K562 (cell line): ENCODE measurements at regions not wholly inside any gene's neighbourhood (a gene's known extent, or its start where the extent isn't known, plus 50 kb on each side); places are given as distances from the start of the nearest gene placed in this dataset.

ENCODE experiments used
- CBX5 ChIP-seq: IDR thresholded peaks from 2 replicates; pipeline ENCODE4 v1.6.1; 2014; ENCODE audit warnings: low read depth, borderline replicate concordance
- POLR2AphosphoS5 ChIP-seq: IDR thresholded peaks from 2 replicates; pipeline ENCODE4 v1.6.1; 2011; ENCODE audit warnings: mild to moderate bottlenecking, low read depth, low read length, moderate library complexity; ENCODE audit not compliant: control insufficient read depth, insufficient read depth
- TCF7 ChIP-seq: sonication (generic); IDR thresholded peaks from 2 replicates; pipeline ENCODE4 v1.6.1; 2016; ENCODE audit warnings: antibody characterized with exemption, borderline replicate concordance
- ZNF436 ChIP-seq: fragments of 250-450, 450-650 bp; sonication (Bioruptor Pico); formaldehyde crosslinking; IDR thresholded peaks from 2 replicates; pipeline ENCODE4 v1.7.0; 2020; ENCODE audit warnings: mild to moderate bottlenecking
- TF ChIP-seq, protein P1 (sequence below), 3 experiments: IDR thresholded peaks in 2 of 3; conservative IDR thresholded peaks in 1 of 3; 2 replicates each; pipeline ENCODE4 v1.5.1; 2011 to 2012; ENCODE audit warnings: low read length in 3 of 3, mild to moderate bottlenecking in 3 of 3, control low read depth in 2 of 3, improper control_type of control experiment in 1 of 3, inconsistent platforms in 1 of 3, low read depth in 1 of 3, mixed read lengths in 1 of 3, moderate library complexity in 1 of 3; ENCODE audit not compliant: insufficient read depth in 2 of 3
- TF ChIP-seq, protein P2 (sequence below): fragments of 450-650 bp; IDR thresholded peaks from 2 replicates; pipeline ENCODE4 v1.6.1; 2016
- TF ChIP-seq, protein P3 (sequence below): fragments of 450-650 bp; IDR thresholded peaks from 2 replicates; pipeline ENCODE4 v1.6.1; 2016; ENCODE audit warnings: borderline replicate concordance
- TF ChIP-seq, protein P4 (sequence below): sonication (generic); formaldehyde crosslinking; IDR thresholded peaks from 2 replicates; pipeline ENCODE4 v1.8.1; 2023; ENCODE audit warnings: mild to moderate bottlenecking, missing genetic modification reagents

DNA sequence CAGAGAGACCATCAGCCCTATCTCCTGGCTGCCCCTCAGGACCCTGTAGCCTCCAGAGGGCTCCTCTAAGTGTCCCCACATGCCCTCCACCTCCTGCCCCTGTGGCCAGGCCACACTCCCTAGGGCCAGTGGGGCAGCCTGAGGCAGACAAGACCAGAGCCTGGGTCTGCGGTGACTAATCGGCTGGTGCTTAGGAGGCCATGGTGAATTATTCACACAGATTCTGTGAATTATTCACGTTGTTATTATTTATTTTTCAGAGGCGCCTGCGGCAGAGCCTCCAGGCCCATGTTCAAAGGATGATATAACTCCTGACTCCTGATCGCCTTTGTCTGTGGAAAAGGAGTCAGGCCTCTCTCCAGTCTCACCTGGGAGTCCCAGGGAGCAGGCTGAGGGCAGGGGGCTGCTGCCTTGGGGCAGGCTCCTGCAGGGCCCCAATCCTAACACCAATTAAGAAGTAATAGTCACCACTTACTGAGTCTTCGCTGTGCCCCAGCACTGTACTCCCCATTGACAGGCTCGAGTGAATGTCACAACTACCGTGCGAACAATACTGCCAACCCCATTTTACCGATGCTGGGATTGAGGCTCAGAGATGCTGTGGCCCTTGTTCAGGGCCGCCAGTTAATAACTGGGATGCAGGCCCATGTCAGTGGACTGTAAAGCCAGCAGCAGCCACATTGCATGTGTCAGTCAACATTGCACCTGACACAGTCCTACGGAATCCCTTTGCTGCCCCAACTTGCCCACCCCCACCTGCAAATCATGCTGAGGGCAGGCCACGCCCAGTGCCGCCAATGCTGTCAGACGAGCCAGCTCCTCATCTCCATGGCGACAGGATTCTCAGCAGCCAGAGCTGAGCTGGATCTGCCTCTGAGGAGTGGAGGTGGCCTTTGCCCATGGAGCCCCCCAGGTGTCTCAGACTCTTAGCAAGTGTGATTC lies 94.9 kb downstream of the PCDH1 start:
- TF ChIP-seq, protein P1, sequence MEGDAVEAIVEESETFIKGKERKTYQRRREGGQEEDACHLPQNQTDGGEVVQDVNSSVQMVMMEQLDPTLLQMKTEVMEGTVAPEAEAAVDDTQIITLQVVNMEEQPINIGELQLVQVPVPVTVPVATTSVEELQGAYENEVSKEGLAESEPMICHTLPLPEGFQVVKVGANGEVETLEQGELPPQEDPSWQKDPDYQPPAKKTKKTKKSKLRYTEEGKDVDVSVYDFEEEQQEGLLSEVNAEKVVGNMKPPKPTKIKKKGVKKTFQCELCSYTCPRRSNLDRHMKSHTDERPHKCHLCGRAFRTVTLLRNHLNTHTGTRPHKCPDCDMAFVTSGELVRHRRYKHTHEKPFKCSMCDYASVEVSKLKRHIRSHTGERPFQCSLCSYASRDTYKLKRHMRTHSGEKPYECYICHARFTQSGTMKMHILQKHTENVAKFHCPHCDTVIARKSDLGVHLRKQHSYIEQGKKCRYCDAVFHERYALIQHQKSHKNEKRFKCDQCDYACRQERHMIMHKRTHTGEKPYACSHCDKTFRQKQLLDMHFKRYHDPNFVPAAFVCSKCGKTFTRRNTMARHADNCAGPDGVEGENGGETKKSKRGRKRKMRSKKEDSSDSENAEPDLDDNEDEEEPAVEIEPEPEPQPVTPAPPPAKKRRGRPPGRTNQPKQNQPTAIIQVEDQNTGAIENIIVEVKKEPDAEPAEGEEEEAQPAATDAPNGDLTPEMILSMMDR (IDR thresholded peaks at IDR 0.05 in 2 of 3, conservative IDR thresholded peaks at IDR 0.05 in 1 of 3; ENCODE audit: insufficient read depth in 2 of 3, low read depth in 1 of 3, low read length in 3 of 3), result no peak
- TF ChIP-seq, protein P2, sequence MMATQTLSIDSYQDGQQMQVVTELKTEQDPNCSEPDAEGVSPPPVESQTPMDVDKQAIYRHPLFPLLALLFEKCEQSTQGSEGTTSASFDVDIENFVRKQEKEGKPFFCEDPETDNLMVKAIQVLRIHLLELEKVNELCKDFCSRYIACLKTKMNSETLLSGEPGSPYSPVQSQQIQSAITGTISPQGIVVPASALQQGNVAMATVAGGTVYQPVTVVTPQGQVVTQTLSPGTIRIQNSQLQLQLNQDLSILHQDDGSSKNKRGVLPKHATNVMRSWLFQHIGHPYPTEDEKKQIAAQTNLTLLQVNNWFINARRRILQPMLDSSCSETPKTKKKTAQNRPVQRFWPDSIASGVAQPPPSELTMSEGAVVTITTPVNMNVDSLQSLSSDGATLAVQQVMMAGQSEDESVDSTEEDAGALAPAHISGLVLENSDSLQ, result no peak
- TF ChIP-seq, protein P3, sequence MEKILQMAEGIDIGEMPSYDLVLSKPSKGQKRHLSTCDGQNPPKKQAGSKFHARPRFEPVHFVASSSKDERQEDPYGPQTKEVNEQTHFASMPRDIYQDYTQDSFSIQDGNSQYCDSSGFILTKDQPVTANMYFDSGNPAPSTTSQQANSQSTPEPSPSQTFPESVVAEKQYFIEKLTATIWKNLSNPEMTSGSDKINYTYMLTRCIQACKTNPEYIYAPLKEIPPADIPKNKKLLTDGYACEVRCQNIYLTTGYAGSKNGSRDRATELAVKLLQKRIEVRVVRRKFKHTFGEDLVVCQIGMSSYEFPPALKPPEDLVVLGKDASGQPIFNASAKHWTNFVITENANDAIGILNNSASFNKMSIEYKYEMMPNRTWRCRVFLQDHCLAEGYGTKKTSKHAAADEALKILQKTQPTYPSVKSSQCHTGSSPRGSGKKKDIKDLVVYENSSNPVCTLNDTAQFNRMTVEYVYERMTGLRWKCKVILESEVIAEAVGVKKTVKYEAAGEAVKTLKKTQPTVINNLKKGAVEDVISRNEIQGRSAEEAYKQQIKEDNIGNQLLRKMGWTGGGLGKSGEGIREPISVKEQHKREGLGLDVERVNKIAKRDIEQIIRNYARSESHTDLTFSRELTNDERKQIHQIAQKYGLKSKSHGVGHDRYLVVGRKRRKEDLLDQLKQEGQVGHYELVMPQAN, result no peak
- TF ChIP-seq, protein P4, sequence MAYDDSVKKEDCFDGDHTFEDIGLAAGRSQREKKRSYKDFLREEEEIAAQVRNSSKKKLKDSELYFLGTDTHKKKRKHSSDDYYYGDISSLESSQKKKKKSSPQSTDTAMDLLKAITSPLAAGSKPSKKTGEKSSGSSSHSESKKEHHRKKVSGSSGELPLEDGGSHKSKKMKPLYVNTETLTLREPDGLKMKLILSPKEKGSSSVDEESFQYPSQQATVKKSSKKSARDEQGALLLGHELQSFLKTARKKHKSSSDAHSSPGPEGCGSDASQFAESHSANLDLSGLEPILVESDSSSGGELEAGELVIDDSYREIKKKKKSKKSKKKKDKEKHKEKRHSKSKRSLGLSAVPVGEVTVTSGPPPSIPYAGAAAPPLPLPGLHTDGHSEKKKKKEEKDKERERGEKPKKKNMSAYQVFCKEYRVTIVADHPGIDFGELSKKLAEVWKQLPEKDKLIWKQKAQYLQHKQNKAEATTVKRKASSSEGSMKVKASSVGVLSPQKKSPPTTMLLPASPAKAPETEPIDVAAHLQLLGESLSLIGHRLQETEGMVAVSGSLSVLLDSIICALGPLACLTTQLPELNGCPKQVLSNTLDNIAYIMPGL (CRISPR knock-in tag), result no peak
- TF ChIP-seq ZNF436 (CRISPR knock-in tag) (no peak), POLR2AphosphoS5 (no peak), TCF7 (no peak), CBX5 (no peak)
